Activated CD4-positive, alpha-beta T cell treated with anti-CD3 and anti-CD28 coated beads, Interleukin-2, amount 50 U/mL, for 16 hours (primary cell): ENCODE measurements at regions not wholly inside any gene's neighbourhood (a gene's known extent, or its start where the extent isn't known, plus 50 kb on each side); places are given as distances from the start of the nearest gene placed in this dataset.
A peak's percentile ranks its signal among the peaks of the same experiment; 100 is the strongest.
"Not testable (repeated sequence)": the region's sequence is repeated elsewhere in the genome, so short reads cannot be mapped to it uniquely, and the experiment has no call there.

Experiments
- DNase-seq: peaks from one replicate; pipeline ENCODE4 v3.0.0-alpha.2; 2020

GRCh38 chr3:110971010-110971601 lies 100.5 kb upstream of the NECTIN3 start:
- DNase-seq, result no peak

DNA sequence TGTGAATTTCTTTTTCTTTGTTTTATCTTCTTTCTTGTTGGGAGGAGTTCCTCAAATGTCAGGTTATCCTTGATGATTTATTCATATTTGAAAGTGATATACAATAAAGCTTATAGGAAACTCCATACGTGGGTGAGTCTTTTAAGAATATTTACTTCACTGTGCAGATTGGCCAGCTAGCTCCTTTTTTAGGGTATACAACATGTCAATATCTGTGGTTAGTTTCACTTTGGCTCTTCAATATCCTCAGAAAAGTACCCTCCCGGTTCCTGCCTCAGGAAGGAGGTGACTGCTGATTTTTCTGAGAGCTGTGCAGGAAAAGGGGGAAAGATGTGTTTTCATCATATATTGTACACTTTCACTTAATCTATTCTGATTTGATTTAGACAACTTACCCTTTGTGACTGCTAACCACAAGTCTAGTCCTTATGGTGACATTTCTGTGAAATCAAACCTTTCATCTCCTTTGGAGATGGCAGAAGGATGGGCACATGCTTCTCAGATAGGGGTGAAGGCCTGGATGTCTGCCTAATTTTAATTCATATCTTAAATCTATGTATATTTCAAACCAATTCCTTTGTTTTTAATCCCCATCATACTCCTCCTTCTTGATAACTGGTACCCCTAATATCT lies 98.2 kb upstream of the NECTIN3 start:
- DNase-seq, result no peak

DNA sequence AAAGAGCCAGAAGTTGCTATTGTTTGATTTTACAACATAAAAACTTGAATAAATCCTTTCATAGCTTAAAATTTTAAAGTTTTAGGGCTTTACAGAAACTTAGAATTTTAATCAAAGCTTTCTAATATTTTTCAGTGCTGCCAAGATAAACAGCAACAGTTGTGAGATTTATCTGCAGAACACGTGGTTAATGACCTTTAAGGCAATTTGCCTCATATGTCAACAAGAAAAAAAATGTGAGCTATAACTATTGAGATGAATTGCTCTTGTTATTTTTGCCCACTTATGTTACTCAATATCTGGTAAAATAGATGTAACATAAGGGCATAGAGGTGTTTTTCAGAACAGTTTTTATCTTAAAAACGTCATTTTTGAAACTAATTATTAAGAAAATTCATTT lies 96.7 kb upstream of the NECTIN3 start:
- DNase-seq, result no peak

- DNase-seq, result no peak
Measured at GRCh38 chr3:110984456-110985250, 87.0 kb upstream of the NECTIN3 start.

GRCh38 chr3:110989446-110989845 lies 82.2 kb upstream of the NECTIN3 start:
- no peak for DNase-seq

- no peak for DNase-seq
Measured at GRCh38 chr3:110995461-110996231, 76.0 kb upstream of the NECTIN3 start.

DNA sequence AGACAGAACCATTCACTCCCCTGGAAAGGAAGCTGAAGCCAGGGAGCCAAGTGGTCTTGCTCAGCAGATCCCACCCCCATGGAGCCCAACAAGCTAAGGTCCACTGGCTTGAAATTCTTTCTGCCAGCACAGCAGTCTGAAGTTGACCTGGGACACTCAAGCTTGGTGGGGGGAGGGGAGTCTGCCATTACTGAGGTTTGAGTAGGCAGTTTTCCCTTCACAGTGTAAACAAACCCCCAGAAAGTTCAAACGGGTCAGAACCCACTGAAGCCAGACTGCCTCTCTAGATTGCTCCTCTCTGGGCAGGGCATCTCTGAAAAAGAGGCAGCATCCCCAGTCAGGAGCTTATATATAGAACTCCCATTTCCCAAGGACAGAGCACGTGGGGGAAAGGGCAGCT lies 72.8 kb upstream of the NECTIN3 start:
- DNase-seq, result not testable (repeated sequence)

GRCh38 chr3:111006485-111006884 lies 65.1 kb upstream of the NECTIN3 start:
- DNase-seq, result not testable (repeated sequence)

GRCh38 chr3:111012388-111013248 lies 59.0 kb upstream of the NECTIN3 start:
- peak; percentile 13 for DNase-seq
